ENCODE measurements at regions not wholly inside any gene's neighbourhood (a gene's known extent, or its start where the extent isn't known, plus 50 kb on each side); places are given as distances from the start of the nearest gene placed in this dataset.

GRCh38 chr7:49244543-49244942 is 320.2 kb downstream of the CDC14C start:
- Histone ChIP-seq H3K36me3 (replicated peaks) (no peaks in the 10 kb centered on the region), H3K27me3 (ENCODE audit: low read depth) (no peaks in the 10 kb centered on the region), H3K9me3 (no peaks in the 10 kb centered on the region), H3K4me3 (no peak overlapping the region), H3K4me1 (no peaks in the 10 kb centered on the region)
- in situ Hi-C loops (cut with MboI; ENCODE audit: low sequenced_read_pairs): no loop called here
- no peak for DNase-seq (ENCODE audit: low spot score in 2 of 2)

DNA sequence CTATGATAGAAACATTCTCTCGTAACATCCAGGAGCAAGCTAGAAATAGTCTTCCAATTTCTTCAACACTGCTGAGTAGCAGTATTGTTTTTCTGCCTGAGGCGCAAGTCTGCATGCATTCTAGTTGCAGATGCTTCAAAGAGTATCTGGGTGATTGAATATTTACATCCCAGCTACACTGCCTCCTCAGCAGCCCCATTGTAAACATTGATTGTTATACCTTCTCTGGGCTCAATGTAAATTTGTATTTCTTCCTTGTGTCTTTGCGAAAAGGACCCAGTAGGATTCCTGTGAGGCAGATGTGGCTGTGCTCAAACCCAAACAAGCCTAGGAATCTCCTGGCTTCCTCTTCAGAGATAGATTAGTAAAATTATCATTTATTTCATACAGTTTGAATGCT is 320.7 kb downstream of the CDC14C start:
- Histone ChIP-seq H3K4me3 (no peak overlapping the region), H3K36me3 (replicated peaks) (no peaks in the 10 kb centered on the region), H3K4me1 (no peaks in the 10 kb centered on the region), H3K27me3 (ENCODE audit: low read depth) (no peaks in the 10 kb centered on the region), H3K9me3 (no peaks in the 10 kb centered on the region)
- no peak for DNase-seq (ENCODE audit: low spot score in 2 of 2)
- in situ Hi-C loops (cut with MboI; ENCODE audit: low sequenced_read_pairs): no loop called here

DNA sequence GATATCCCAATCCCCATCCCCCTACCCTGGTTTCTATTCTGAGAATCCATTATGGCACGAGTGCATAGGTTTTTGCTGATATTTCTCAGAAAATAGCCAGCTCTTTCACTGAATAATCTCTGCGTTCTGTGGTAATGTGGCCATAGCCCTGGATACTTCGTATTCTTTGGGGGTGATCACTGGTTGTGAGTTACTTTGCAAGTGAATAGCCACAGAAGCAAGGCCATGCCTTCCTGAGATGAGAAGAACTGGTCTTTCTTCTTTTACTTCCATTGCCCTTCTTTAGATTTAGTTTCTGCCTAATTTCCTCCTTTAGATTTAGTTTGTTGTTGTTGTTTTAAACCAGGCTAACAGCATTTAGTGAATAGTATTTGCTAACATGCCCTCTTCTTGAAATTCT is 323.4 kb downstream of the CDC14C start:
- no peak for DNase-seq (ENCODE audit: low spot score in 2 of 2)
- Histone ChIP-seq H3K27me3 (ENCODE audit: low read depth) (no peaks in the 10 kb centered on the region), H3K36me3 (replicated peaks) (no peaks in the 10 kb centered on the region), H3K9me3 (no peaks in the 10 kb centered on the region), H3K4me1 (no peaks in the 10 kb centered on the region), H3K4me3 (no peak overlapping the region)
- in situ Hi-C loops (cut with MboI; ENCODE audit: low sequenced_read_pairs): no loop called here

GRCh38 chr7:49255054-49255453 is 330.7 kb downstream of the CDC14C start:
- no peaks in the 10 kb centered on the region for H3K9me3 ChIP-seq
- no peaks in the 10 kb centered on the region for H3K27me3 ChIP-seq (ENCODE audit: low read depth)
- H3K4me1 ChIP-seq: no peaks in the 10 kb centered on the region
- no peak overlapping the region for H3K4me3 ChIP-seq
- no peaks in the 10 kb centered on the region for H3K36me3 ChIP-seq (replicated peaks)
- in situ Hi-C loops (cut with MboI; ENCODE audit: low sequenced_read_pairs): no loop called here
- DNase-seq (ENCODE audit: low spot score in 2 of 2): no peak

DNA sequence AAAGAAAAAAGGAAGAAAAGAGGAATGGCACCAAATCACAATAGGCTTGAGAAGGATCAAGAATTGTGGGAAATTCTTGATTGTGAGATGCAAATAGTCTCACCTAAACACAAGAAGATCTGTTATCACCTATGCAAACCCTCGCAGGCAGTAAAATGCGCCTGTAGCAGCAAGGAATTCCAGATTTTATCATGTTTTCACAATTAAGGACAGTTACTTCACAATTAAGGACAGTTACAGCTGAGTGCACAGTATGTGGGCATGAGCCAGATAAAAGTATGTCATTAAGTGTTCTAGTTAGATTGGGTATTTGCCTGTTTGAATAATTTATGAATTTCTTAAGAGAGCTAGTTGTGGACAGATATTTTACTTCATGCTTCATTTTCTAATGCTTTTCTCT is 336.2 kb downstream of the CDC14C start:
- in situ Hi-C loops (cut with MboI; ENCODE audit: low sequenced_read_pairs): no loop called here
- no peaks in the 10 kb centered on the region for H3K9me3 ChIP-seq
- H3K36me3 ChIP-seq (replicated peaks): no peaks in the 10 kb centered on the region
- no peaks in the 10 kb centered on the region for H3K4me1 ChIP-seq
- H3K4me3 ChIP-seq: no peak overlapping the region
- H3K27me3 ChIP-seq (ENCODE audit: low read depth): no peaks in the 10 kb centered on the region
- DNase-seq (ENCODE audit: low spot score in 2 of 2): no peak

GRCh38 chr7:49261928-49262327 is 337.6 kb downstream of the CDC14C start:
- Histone ChIP-seq H3K4me3 (no peak overlapping the region), H3K4me1 (no peaks in the 10 kb centered on the region), H3K36me3 (replicated peaks) (no peaks in the 10 kb centered on the region), H3K9me3 (no peaks in the 10 kb centered on the region), H3K27me3 (ENCODE audit: low read depth) (no peaks in the 10 kb centered on the region)
- no peak for DNase-seq (ENCODE audit: low spot score in 2 of 2)
- in situ Hi-C loops (cut with MboI; ENCODE audit: low sequenced_read_pairs): no loop called here

- H3K4me3 ChIP-seq: no peak overlapping the region
- H3K4me1 ChIP-seq: no peaks in the 10 kb centered on the region
- no peaks in the 10 kb centered on the region for H3K36me3 ChIP-seq (replicated peaks)
- no peak for DNase-seq (ENCODE audit: low spot score in 2 of 2)
- in situ Hi-C loops (cut with MboI; ENCODE audit: low sequenced_read_pairs): no loop called here
- no peaks in the 10 kb centered on the region for H3K9me3 ChIP-seq
- H3K27me3 ChIP-seq (ENCODE audit: low read depth): no peaks in the 10 kb centered on the region
Measured at GRCh38 chr7:49264530-49264929, 340.2 kb downstream of the CDC14C start.

DNA sequence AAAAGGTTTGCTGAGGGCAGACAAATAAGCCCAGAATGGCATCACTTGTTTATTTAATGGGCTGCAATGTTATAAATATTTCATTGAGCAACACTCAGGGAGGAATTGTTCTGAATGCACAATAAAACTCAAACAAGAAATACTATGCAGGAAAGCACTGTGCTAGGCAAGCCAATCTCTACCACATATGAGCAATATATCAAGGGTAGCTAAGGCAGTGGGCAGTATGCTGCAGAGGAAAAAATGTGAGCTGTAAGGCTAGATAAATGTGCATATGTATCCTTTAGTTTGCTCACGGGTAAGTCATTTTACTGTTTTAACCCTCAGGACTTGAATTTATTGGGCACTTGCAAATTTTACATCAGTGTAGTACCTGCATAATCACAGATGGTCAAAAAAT is 349.6 kb downstream of the CDC14C start:
- H3K9me3 ChIP-seq: no peaks in the 10 kb centered on the region
- in situ Hi-C loops (cut with MboI; ENCODE audit: low sequenced_read_pairs): no loop called here
- no peak for DNase-seq (ENCODE audit: low spot score in 2 of 2)
- H3K36me3 ChIP-seq (replicated peaks): no peaks in the 10 kb centered on the region
- H3K4me3 ChIP-seq: no peak overlapping the region
- H3K4me1 ChIP-seq: no peaks in the 10 kb centered on the region
- H3K27me3 ChIP-seq (ENCODE audit: low read depth): no peaks in the 10 kb centered on the region

DNA sequence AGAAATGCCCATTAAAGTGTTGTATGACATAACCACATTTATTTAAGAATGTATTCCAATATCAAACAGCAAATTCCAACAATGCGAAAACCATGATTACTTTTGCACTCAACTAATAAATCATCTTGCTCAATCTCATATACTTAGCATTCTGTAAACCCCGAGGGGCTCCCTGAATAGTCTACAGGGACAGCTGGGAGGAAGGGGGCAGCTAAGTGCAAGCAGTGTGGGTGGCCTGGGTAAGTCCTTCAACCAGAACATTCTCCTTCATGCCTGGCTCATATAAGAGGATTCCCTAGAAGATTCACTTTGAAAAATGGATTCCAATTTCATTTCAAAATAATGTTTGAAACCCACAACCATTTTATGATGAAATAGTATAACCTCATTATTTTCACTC is 355.5 kb downstream of the CDC14C start:
- in situ Hi-C loops (cut with MboI; ENCODE audit: low sequenced_read_pairs): no loop called here
- no peak for DNase-seq (ENCODE audit: low spot score in 2 of 2)
- Histone ChIP-seq H3K4me1 (no peaks in the 10 kb centered on the region), H3K4me3 (no peak overlapping the region), H3K36me3 (replicated peaks) (no peaks in the 10 kb centered on the region), H3K27me3 (ENCODE audit: low read depth) (no peaks in the 10 kb centered on the region), H3K9me3 (no peaks in the 10 kb centered on the region)

GRCh38 chr7:49287653-49288052 is 363.3 kb downstream of the CDC14C start:
- DNase-seq (ENCODE audit: low spot score in 2 of 2): no peak
- in situ Hi-C loops (cut with MboI; ENCODE audit: low sequenced_read_pairs): no loop called here

DNA sequence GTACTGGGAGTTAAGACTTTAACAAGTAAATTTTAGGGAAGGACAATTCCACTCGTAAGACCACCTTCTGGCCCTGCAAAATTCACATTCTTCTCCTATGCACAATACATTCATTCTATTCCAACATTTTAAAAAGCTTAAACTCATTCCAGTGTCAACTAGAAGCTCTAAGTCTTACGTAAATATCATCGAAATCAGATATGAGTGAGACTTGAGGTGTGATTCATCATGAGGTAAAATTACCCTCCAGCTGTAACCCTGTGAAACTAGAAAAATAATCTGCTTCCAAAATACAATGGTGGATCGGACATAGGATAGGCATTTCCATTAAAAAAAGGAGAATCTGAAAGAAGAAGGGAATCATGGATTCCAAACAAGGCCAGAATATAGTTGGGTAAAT is 370.3 kb downstream of the CDC14C start:
- Histone ChIP-seq H3K36me3 (replicated peaks) (no peaks in the 10 kb centered on the region), H3K4me3 (no peak overlapping the region), H3K27me3 (ENCODE audit: low read depth) (no peaks in the 10 kb centered on the region), H3K4me1 (no peaks in the 10 kb centered on the region), H3K9me3 (no peaks in the 10 kb centered on the region)
- no peak for DNase-seq (ENCODE audit: low spot score in 2 of 2)
- in situ Hi-C loops (cut with MboI; ENCODE audit: low sequenced_read_pairs): no loop called here

More at GRCh38 chr7:49287653-49288052, 363.3 kb downstream of the CDC14C start:
- no peaks in the 10 kb centered on the region for H3K4me1 ChIP-seq
- H3K9me3 ChIP-seq: no peaks in the 10 kb centered on the region
- H3K27me3 ChIP-seq (ENCODE audit: low read depth): no peaks in the 10 kb centered on the region; the same call in 1 of the 2 replicates
- H3K36me3 ChIP-seq (replicated peaks): no peaks in the 10 kb centered on the region
- H3K4me3 ChIP-seq: no peak overlapping the region

DNA sequence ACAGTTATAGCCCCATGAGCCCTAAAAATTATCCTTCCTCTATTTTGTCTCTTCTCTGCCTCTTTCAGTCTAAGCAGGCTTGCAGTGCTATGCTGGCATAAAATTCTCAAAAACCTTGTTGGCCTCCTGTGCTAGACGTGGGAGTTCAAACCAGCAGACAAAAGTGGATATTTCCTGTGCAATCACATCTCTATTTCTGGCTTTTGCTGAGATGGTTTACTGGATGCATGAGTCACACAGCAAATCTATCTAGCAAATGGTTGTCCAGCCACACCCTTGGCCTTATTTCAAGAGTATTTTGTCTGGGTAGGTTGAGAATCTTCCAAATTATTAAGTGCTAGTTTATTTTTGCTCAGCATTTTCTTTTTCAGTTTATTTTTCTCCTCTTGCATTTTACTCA is 370.8 kb downstream of the CDC14C start:
- Histone ChIP-seq H3K4me1 (no peaks in the 10 kb centered on the region), H3K9me3 (no peaks in the 10 kb centered on the region), H3K27me3 (ENCODE audit: low read depth) (no peaks in the 10 kb centered on the region), H3K4me3 (no peak overlapping the region), H3K36me3 (replicated peaks) (no peaks in the 10 kb centered on the region)
- in situ Hi-C loops (cut with MboI; ENCODE audit: low sequenced_read_pairs): no loop called here
- no peak for DNase-seq (ENCODE audit: low spot score in 2 of 2)

DNA sequence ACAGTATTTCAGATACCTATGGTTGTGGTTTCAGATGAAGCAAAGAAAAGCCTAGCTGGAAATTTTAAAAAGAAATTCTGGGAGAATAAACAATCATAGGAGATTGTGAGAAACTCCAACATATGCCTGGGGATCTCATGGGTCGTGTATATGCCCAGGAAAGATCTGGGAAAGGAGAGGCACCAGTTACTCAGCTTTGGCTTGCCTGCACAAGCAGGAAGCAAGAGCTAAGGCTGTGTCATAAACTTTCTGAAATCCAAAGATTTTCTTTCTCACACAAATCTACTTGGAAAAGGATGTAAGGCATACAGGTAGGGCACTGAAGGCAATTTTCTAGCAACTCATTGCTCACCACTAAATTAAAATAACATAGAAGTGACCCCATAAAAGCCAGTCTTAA is 373.6 kb downstream of the CDC14C start:
- Histone ChIP-seq H3K27me3 (ENCODE audit: low read depth) (no peaks in the 10 kb centered on the region), H3K4me1 (no peaks in the 10 kb centered on the region), H3K36me3 (replicated peaks) (no peaks in the 10 kb centered on the region), H3K9me3 (no peaks in the 10 kb centered on the region), H3K4me3 (no peak overlapping the region)
- no peak for DNase-seq (ENCODE audit: low spot score in 2 of 2)
- in situ Hi-C loops (cut with MboI; ENCODE audit: low sequenced_read_pairs): no loop called here

DNA sequence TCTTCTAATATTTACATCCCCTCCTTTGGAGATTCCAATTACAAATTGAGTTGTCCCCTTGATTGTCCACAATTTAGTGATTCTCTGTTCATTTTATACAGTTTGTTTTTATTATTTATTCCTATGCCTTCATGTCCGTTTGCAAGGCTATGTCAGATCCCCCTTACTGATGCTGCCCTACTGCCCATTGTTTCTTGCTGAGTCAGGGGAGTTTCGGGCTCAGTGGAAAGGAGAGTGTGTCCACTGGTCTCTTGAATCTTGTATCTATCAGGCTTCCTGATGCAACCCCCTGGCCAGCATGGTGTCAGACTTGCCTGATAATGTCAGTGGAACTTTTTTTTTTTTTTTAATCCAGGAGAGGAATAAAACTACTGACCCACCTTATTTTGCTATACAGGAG is 384.4 kb downstream of the CDC14C start:
- in situ Hi-C loops (cut with MboI; ENCODE audit: low sequenced_read_pairs): no loop called here
- H3K27me3 ChIP-seq (ENCODE audit: low read depth): no peaks in the 10 kb centered on the region
- no peaks in the 10 kb centered on the region for H3K9me3 ChIP-seq
- no peaks in the 10 kb centered on the region for H3K4me1 ChIP-seq
- H3K36me3 ChIP-seq (replicated peaks): no peaks in the 10 kb centered on the region
- no peak for DNase-seq (ENCODE audit: low spot score in 2 of 2)
- no peak overlapping the region for H3K4me3 ChIP-seq

DNA sequence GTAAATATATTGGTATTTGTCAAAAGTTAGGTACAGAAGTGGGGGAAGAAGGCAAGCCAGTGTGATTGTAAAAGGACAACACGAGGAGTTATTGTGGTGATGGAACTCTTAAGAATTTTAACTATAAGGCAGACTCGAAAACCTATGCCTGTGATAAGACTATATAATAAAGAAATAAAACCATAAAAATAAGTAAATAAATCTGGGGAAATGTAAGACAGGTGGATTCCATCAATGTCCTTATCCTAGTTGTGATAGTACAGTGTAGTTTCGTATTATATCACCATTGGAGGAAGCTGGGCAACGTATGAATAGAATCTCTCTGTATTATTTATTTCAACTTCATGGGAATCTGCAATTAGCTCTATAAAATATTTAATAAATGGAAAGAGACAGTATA is 395.7 kb downstream of the CDC14C start:
- Histone ChIP-seq H3K9me3 (no peaks in the 10 kb centered on the region), H3K27me3 (ENCODE audit: low read depth) (no peaks in the 10 kb centered on the region), H3K36me3 (replicated peaks) (no peaks in the 10 kb centered on the region), H3K4me3 (no peak overlapping the region), H3K4me1 (no peaks in the 10 kb centered on the region)
- in situ Hi-C loops (cut with MboI; ENCODE audit: low sequenced_read_pairs): no loop called here
- no peak for DNase-seq (ENCODE audit: low spot score in 2 of 2)
